ENCODE measurements at regions not wholly inside any gene's neighbourhood (a gene's known extent, or its start where the extent isn't known, plus 50 kb on each side); places are given as distances from the start of the nearest gene placed in this dataset.

- H3K27ac ChIP-seq (ENCODE audit: low read length): no peak overlapping the region
- H3K36me3 ChIP-seq (ENCODE audit: control insufficient read depth, insufficient read depth, low read length): no peaks in the 10 kb centered on the region
- 100% methylated on average over 1 of the region's 3 CpGs for WGBS (ENCODE audit: insufficient coverage, insufficient read length)
- H3K9me3 ChIP-seq (ENCODE audit: control insufficient read depth, insufficient read depth, low read length): no peaks in the 10 kb centered on the region
- no peaks in the 10 kb centered on the region for H3K27me3 ChIP-seq (ENCODE audit: control insufficient read depth, insufficient read depth, low read length)
- H3K4me3 ChIP-seq (ENCODE audit: low read length): no peak overlapping the region
- 0 out of 2 replicates have a peak, but pooled peaks cover 1% of the 10 kb centered on the region for H3K4me1 ChIP-seq (ENCODE audit: control insufficient read depth, insufficient read depth, low read length)
- no peak for DNase-seq (ENCODE audit: low read depth, low spot score)
Measured at GRCh38 chr14:98176892-98177291, 1095.1 kb downstream of the BCL11B start.

GRCh38 chr14:98177551-98177950 lies 1094.4 kb downstream of the BCL11B start:
- WGBS (ENCODE audit: insufficient coverage, insufficient read length): no CpG with 5 or more reads among the region's 1 CpG
- Histone ChIP-seq H3K36me3 (ENCODE audit: control insufficient read depth, insufficient read depth, low read length) (no peaks in the 10 kb centered on the region), H3K27ac (ENCODE audit: low read length) (no peak overlapping the region), H3K27me3 (ENCODE audit: control insufficient read depth, insufficient read depth, low read length) (no peaks in the 10 kb centered on the region), H3K4me3 (ENCODE audit: low read length) (no peak overlapping the region), H3K9me3 (ENCODE audit: control insufficient read depth, insufficient read depth, low read length) (no peaks in the 10 kb centered on the region), H3K4me1 (ENCODE audit: control insufficient read depth, insufficient read depth, low read length) (0 out of 2 replicates have a peak, but pooled peaks cover 1% of the 10 kb centered on the region)
- no peak for DNase-seq (ENCODE audit: low read depth, low spot score)

- DNase-seq (ENCODE audit: low read depth, low spot score): no peak
- Histone ChIP-seq H3K27ac (ENCODE audit: low read length) (no peak overlapping the region), H3K36me3 (ENCODE audit: control insufficient read depth, insufficient read depth, low read length) (no peaks in the 10 kb centered on the region), H3K4me3 (ENCODE audit: low read length) (no peak overlapping the region), H3K27me3 (ENCODE audit: control insufficient read depth, insufficient read depth, low read length) (no peaks in the 10 kb centered on the region), H3K4me1 (ENCODE audit: control insufficient read depth, insufficient read depth, low read length) (no peaks in the 10 kb centered on the region), H3K9me3 (ENCODE audit: control insufficient read depth, insufficient read depth, low read length) (no peaks in the 10 kb centered on the region)
- no CpG with 5 or more reads among the region's 7 CpGs for WGBS (ENCODE audit: insufficient coverage, insufficient read length)
Measured at GRCh38 chr14:98181241-98181640, 1090.8 kb downstream of the BCL11B start.

- WGBS (ENCODE audit: insufficient coverage, insufficient read length): no CpG with 5 or more reads among the region's 1 CpG
- H3K9me3 ChIP-seq (ENCODE audit: control insufficient read depth, insufficient read depth, low read length): no peaks in the 10 kb centered on the region
- H3K27ac ChIP-seq (ENCODE audit: low read length): no peak overlapping the region
- DNase-seq (ENCODE audit: low read depth, low spot score): no peak
- no peaks in the 10 kb centered on the region for H3K36me3 ChIP-seq (ENCODE audit: control insufficient read depth, insufficient read depth, low read length)
- H3K27me3 ChIP-seq (ENCODE audit: control insufficient read depth, insufficient read depth, low read length): no peaks in the 10 kb centered on the region
- no peaks in the 10 kb centered on the region for H3K4me1 ChIP-seq (ENCODE audit: control insufficient read depth, insufficient read depth, low read length)
- H3K4me3 ChIP-seq (ENCODE audit: low read length): no peak overlapping the region
Measured at GRCh38 chr14:98181768-98182167, 1090.2 kb downstream of the BCL11B start.

- H3K27me3 ChIP-seq (ENCODE audit: control insufficient read depth, insufficient read depth, low read length): no peaks in the 10 kb centered on the region
- H3K4me1 ChIP-seq (ENCODE audit: control insufficient read depth, insufficient read depth, low read length): no peaks in the 10 kb centered on the region
- H3K27ac ChIP-seq (ENCODE audit: low read length): no peak overlapping the region
- no peaks in the 10 kb centered on the region for H3K9me3 ChIP-seq (ENCODE audit: control insufficient read depth, insufficient read depth, low read length)
- no CpG with 5 or more reads among the region's 3 CpGs for WGBS (ENCODE audit: insufficient coverage, insufficient read length)
- H3K4me3 ChIP-seq (ENCODE audit: low read length): no peak overlapping the region
- H3K36me3 ChIP-seq (ENCODE audit: control insufficient read depth, insufficient read depth, low read length): no peaks in the 10 kb centered on the region
- no peak for DNase-seq (ENCODE audit: low read depth, low spot score)
Measured at GRCh38 chr14:98182393-98183055, 1089.5 kb downstream of the BCL11B start.

GRCh38 chr14:98183556-98183955 lies 1088.4 kb downstream of the BCL11B start:
- H3K4me1 ChIP-seq (ENCODE audit: control insufficient read depth, insufficient read depth, low read length): no peaks in the 10 kb centered on the region

GRCh38 chr14:98184457-98184856 lies 1087.5 kb downstream of the BCL11B start:
- no peak for DNase-seq (ENCODE audit: low read depth, low spot score)
- no peaks in the 10 kb centered on the region for H3K27me3 ChIP-seq (ENCODE audit: control insufficient read depth, insufficient read depth, low read length)
- no peaks in the 10 kb centered on the region for H3K9me3 ChIP-seq (ENCODE audit: control insufficient read depth, insufficient read depth, low read length)
- WGBS (ENCODE audit: insufficient coverage, insufficient read length): no CpG with 5 or more reads among the region's 6 CpGs
- no peaks in the 10 kb centered on the region for H3K36me3 ChIP-seq (ENCODE audit: control insufficient read depth, insufficient read depth, low read length)
- no peak overlapping the region for H3K4me3 ChIP-seq (ENCODE audit: low read length)
- H3K27ac ChIP-seq (ENCODE audit: low read length): no peak overlapping the region
- H3K4me1 ChIP-seq (ENCODE audit: control insufficient read depth, insufficient read depth, low read length): no peaks in the 10 kb centered on the region

More at GRCh38 chr14:98183556-98183955, 1088.4 kb downstream of the BCL11B start:
- Histone ChIP-seq H3K27ac (ENCODE audit: low read length) (no peak overlapping the region), H3K4me3 (ENCODE audit: low read length) (no peak overlapping the region), H3K27me3 (ENCODE audit: control insufficient read depth, insufficient read depth, low read length) (no peaks in the 10 kb centered on the region), H3K36me3 (ENCODE audit: control insufficient read depth, insufficient read depth, low read length) (no peaks in the 10 kb centered on the region), H3K9me3 (ENCODE audit: control insufficient read depth, insufficient read depth, low read length) (no peaks in the 10 kb centered on the region)
- DNase-seq (ENCODE audit: low read depth, low spot score): no peak
- WGBS (ENCODE audit: insufficient coverage, insufficient read length): no CpG with 5 or more reads among the region's 4 CpGs

GRCh38 chr14:98185036-98185435 lies 1087.0 kb downstream of the BCL11B start:
- Histone ChIP-seq H3K27me3 (ENCODE audit: control insufficient read depth, insufficient read depth, low read length) (no peaks in the 10 kb centered on the region), H3K36me3 (ENCODE audit: control insufficient read depth, insufficient read depth, low read length) (no peaks in the 10 kb centered on the region), H3K27ac (ENCODE audit: low read length) (no peak overlapping the region), H3K9me3 (ENCODE audit: control insufficient read depth, insufficient read depth, low read length) (no peaks in the 10 kb centered on the region), H3K4me1 (ENCODE audit: control insufficient read depth, insufficient read depth, low read length) (no peaks in the 10 kb centered on the region), H3K4me3 (ENCODE audit: low read length) (no peak overlapping the region)
- no peak for DNase-seq (ENCODE audit: low read depth, low spot score)
- whole genome bisulfite sequencing (ENCODE audit: insufficient coverage, insufficient read length): no CpG with 5 or more reads among the region's 8 CpGs

- WGBS (ENCODE audit: insufficient coverage, insufficient read length): no CpG with 5 or more reads among the region's 3 CpGs
- no peak overlapping the region for H3K27ac ChIP-seq (ENCODE audit: low read length)
- no peaks in the 10 kb centered on the region for H3K4me1 ChIP-seq (ENCODE audit: control insufficient read depth, insufficient read depth, low read length)
- DNase-seq (ENCODE audit: low read depth, low spot score): no peak
- H3K36me3 ChIP-seq (ENCODE audit: control insufficient read depth, insufficient read depth, low read length): no peaks in the 10 kb centered on the region
- no peak overlapping the region for H3K4me3 ChIP-seq (ENCODE audit: low read length)
- H3K27me3 ChIP-seq (ENCODE audit: control insufficient read depth, insufficient read depth, low read length): no peaks in the 10 kb centered on the region
- H3K9me3 ChIP-seq (ENCODE audit: control insufficient read depth, insufficient read depth, low read length): no peaks in the 10 kb centered on the region
Measured at GRCh38 chr14:98186140-98186539, 1085.9 kb downstream of the BCL11B start.

- no peaks in the 10 kb centered on the region for H3K27me3 ChIP-seq (ENCODE audit: control insufficient read depth, insufficient read depth, low read length)
- H3K4me1 ChIP-seq (ENCODE audit: control insufficient read depth, insufficient read depth, low read length): no peaks in the 10 kb centered on the region
- H3K4me3 ChIP-seq (ENCODE audit: low read length): no peak overlapping the region
- no peaks in the 10 kb centered on the region for H3K9me3 ChIP-seq (ENCODE audit: control insufficient read depth, insufficient read depth, low read length)
- no peaks in the 10 kb centered on the region for H3K36me3 ChIP-seq (ENCODE audit: control insufficient read depth, insufficient read depth, low read length)
- no CpG with 5 or more reads among the region's 2 CpGs for WGBS (ENCODE audit: insufficient coverage, insufficient read length)
- DNase-seq (ENCODE audit: low read depth, low spot score): no peak
- H3K27ac ChIP-seq (ENCODE audit: low read length): no peak overlapping the region
Measured at GRCh38 chr14:98187281-98187680, 1084.7 kb downstream of the BCL11B start.

- Histone ChIP-seq H3K27me3 (ENCODE audit: control insufficient read depth, insufficient read depth, low read length) (no peaks in the 10 kb centered on the region), H3K4me1 (ENCODE audit: control insufficient read depth, insufficient read depth, low read length) (no peaks in the 10 kb centered on the region), H3K36me3 (ENCODE audit: control insufficient read depth, insufficient read depth, low read length) (no peaks in the 10 kb centered on the region), H3K4me3 (ENCODE audit: low read length) (no peak overlapping the region), H3K9me3 (ENCODE audit: control insufficient read depth, insufficient read depth, low read length) (no peaks in the 10 kb centered on the region), H3K27ac (ENCODE audit: low read length) (no peak overlapping the region)
- no CpG with 5 or more reads among the region's 1 CpG for WGBS (ENCODE audit: insufficient coverage, insufficient read length)
- no peak for DNase-seq (ENCODE audit: low read depth, low spot score)
Measured at GRCh38 chr14:98189062-98189461, 1082.9 kb downstream of the BCL11B start.
